Peyer's patch (tissue), 4 donors: ENCODE measurements at regions not wholly inside any gene's neighbourhood (a gene's known extent, or its start where the extent isn't known, plus 50 kb on each side); places are given as distances from the start of the nearest gene placed in this dataset.

Source experiments
- DNase-seq, 3 donors: peaks; one replicate each; pipeline ENCODE4 v3.0.0-alpha.2; 2017 to 2019
- H3K27ac ChIP-seq, 4 donors: fragments of 200-600 bp; sonication (generic); one replicate each; pipeline ENCODE4 v1.5.1; 2016 to 2019
- H3K27me3 ChIP-seq, 2 donors: fragments of 200-600 bp; sonication (generic); one replicate each; pipeline ENCODE4 v1.5.1; 2019
- H3K36me3 ChIP-seq, 3 donors: fragments of 200-600 bp; sonication (generic); one replicate each; pipeline ENCODE4 v1.5.1; 2016 to 2019
- H3K4me1 ChIP-seq, 4 donors: fragments of 200-600 bp; sonication (generic); one replicate each; pipeline ENCODE4 v1.5.1; 2016 to 2019
- H3K4me3 ChIP-seq, 4 donors: fragments of 200-600 bp; sonication (generic); 1 replicate in 3 of 4; 2 replicates in 1 of 4; pipeline ENCODE4 v1.5.1; 2016 to 2019; ENCODE audit warnings: mild to moderate bottlenecking in 1 of 4
- H3K9me3 ChIP-seq, 4 donors: fragments of 200-600 bp; sonication (generic); one replicate each; pipeline ENCODE4 v1.5.1; 2016 to 2019; ENCODE audit warnings: mild to moderate bottlenecking in 1 of 4
- CTCF ChIP-seq, 6 experiments: fragments of 450-650 bp in 4 of 6; fragments of 200-600 bp in 2 of 6; sonication (generic) in 1 of 6; IDR thresholded peaks; one replicate each; pipeline ENCODE4 v1.5.1; 2017 to 2019; ENCODE audit warnings: antibody characterized with exemption in 6 of 6, mild to moderate bottlenecking in 3 of 6, moderate library complexity in 1 of 6
- POLR2A ChIP-seq, 2 donors: fragments of 450-650 bp; IDR thresholded peaks; one replicate each; pipeline ENCODE4 v1.5.1; 2017; ENCODE audit warnings: antibody characterized with exemption in 2 of 2, mild to moderate bottlenecking in 2 of 2, moderate library complexity in 2 of 2

GRCh38 chr15:62610265-62610869 lies 432.2 kb upstream of the TPM1 start:
- TF ChIP-seq CTCF (IDR thresholded peaks at IDR 0.05) (no peak), POLR2A (IDR thresholded peaks at IDR 0.05) (no peak)
- no peak overlapping the region for H3K4me3 ChIP-seq
- H3K9me3 ChIP-seq, result no peaks in the 10 kb centered on the region
- no peaks in the 10 kb centered on the region for H3K27me3 ChIP-seq
- no peaks in the 10 kb centered on the region for H3K36me3 ChIP-seq
- H3K27ac ChIP-seq, result no peak overlapping the region
- H3K4me1 ChIP-seq, result no peaks in the 10 kb centered on the region
- no peak for DNase-seq

- no peak for DNase-seq
- H3K4me3 ChIP-seq, result no peak overlapping the region
- no peaks in the 10 kb centered on the region for H3K36me3 ChIP-seq
- no peaks in the 10 kb centered on the region for H3K4me1 ChIP-seq
- no peaks in the 10 kb centered on the region for H3K9me3 ChIP-seq
- no peak overlapping the region for H3K27ac ChIP-seq
- TF ChIP-seq POLR2A (IDR thresholded peaks at IDR 0.05), result no peak
- TF ChIP-seq CTCF (IDR thresholded peaks at IDR 0.05), result no peak
- no peaks in the 10 kb centered on the region for H3K27me3 ChIP-seq
Measured at GRCh38 chr15:62611002-62611401, 431.5 kb upstream of the TPM1 start.

- H3K27me3 ChIP-seq, result no peaks in the 10 kb centered on the region
- no peaks in the 10 kb centered on the region for H3K4me1 ChIP-seq
- TF ChIP-seq POLR2A (IDR thresholded peaks at IDR 0.05) (no peak), CTCF (IDR thresholded peaks at IDR 0.05) (no peak)
- no peaks in the 10 kb centered on the region for H3K36me3 ChIP-seq
- no peak overlapping the region for H3K27ac ChIP-seq
- H3K4me3 ChIP-seq, result no peak overlapping the region
- no peaks in the 10 kb centered on the region for H3K9me3 ChIP-seq
- DNase-seq, result no peak
Measured at GRCh38 chr15:62612183-62612733, 430.3 kb upstream of the TPM1 start.

GRCh38 chr15:62612771-62613170 lies 429.8 kb upstream of the TPM1 start:
- no peaks in the 10 kb centered on the region for H3K4me1 ChIP-seq
- DNase-seq, result no peak
- TF ChIP-seq POLR2A (IDR thresholded peaks at IDR 0.05) (no peak), CTCF (IDR thresholded peaks at IDR 0.05) (no peak)
- H3K27ac ChIP-seq, result no peak overlapping the region
- no peak overlapping the region for H3K4me3 ChIP-seq
- no peaks in the 10 kb centered on the region for H3K9me3 ChIP-seq
- H3K27me3 ChIP-seq, result no peaks in the 10 kb centered on the region
- no peaks in the 10 kb centered on the region for H3K36me3 ChIP-seq

GRCh38 chr15:62616746-62617145 lies 425.8 kb upstream of the TPM1 start:
- no peak for TF ChIP-seq POLR2A (IDR thresholded peaks at IDR 0.05)
- Histone ChIP-seq H3K36me3 (no peaks in the 10 kb centered on the region), H3K4me1 (no peaks in the 10 kb centered on the region), H3K27me3 (no peaks in the 10 kb centered on the region), H3K27ac (no peak overlapping the region), H3K9me3 (no peaks in the 10 kb centered on the region), H3K4me3 (no peak overlapping the region)
- DNase-seq, result no peak

- H3K4me1 ChIP-seq, result no peaks in the 10 kb centered on the region
- H3K27ac ChIP-seq, result no peak overlapping the region
- DNase-seq, result no peak
- no peaks in the 10 kb centered on the region for H3K36me3 ChIP-seq
- H3K27me3 ChIP-seq, result no peaks in the 10 kb centered on the region
- H3K9me3 ChIP-seq, result no peaks in the 10 kb centered on the region
- TF ChIP-seq POLR2A (IDR thresholded peaks at IDR 0.05) (no peak), CTCF (IDR thresholded peaks at IDR 0.05) (no peak)
- H3K4me3 ChIP-seq, result no peak overlapping the region
Measured at GRCh38 chr15:62617741-62618140, 424.8 kb upstream of the TPM1 start.
